Amniotic epithelial cell (primary cell): ENCODE measurements at regions not wholly inside any gene's neighbourhood (a gene's known extent, or its start where the extent isn't known, plus 50 kb on each side); places are given as distances from the start of the nearest gene placed in this dataset.

Source experiments
- DNase-seq: peaks from one replicate; pipeline ENCODE4 v3.0.0-alpha.2; 2010; ENCODE audit warnings: low read depth

DNA sequence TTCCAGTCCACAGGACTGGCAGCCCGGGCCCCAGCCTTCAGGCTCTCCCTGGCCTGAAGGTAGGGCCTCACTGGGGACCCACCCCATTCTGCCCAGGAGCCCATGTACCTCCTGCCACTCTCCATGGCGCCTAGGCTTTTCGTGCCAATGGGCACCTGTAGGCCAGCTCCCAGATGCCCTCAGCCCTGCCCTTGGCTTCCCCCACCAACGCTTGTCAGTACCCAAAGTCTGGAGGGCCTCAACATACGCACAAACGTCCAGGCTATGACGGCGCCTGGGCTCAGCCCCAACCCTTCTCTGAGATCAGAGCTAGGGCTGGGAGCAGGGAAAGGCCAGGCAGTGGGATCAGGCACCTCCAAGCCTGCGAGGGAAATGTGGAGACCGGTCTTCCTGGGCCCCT, 816.9 kb upstream of the LUZP2 start:
- no peak for DNase-seq

DNA sequence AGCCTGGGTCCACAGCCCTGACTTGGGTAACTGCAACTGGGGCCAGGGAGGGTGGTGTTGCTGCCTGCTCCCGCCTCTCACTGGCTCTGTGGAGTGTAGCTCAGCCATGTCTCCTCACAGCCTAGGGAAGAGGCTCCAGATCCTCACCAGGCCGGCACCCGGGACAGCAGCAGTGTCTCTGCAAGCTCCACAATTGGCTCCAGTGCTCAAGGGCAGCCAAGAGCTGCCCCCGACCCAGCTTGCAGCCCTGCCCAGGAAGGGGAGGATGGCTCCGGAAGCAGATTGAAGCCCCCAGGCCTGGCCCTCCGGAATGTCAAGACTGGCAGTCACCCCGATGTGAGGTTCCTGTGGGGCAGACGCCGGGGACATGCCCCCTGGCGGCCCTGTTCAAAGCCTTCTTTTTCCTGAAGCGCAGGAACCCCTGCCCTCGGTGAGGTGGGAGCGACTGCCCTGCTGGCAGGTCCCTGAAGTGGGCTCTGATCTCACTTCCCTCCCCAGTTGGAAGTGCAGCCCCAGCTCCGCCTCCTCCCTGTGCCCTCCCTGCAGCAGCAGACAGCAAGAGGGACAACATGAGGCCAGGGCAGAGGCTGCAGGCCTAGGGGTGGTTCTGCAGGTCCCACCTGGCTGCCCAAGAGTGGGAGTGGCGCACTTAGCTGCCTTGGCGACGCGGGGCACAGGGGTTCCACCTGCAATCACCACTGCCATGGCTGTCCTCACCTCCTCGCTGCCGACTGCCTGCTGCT, 816.2 kb upstream of the LUZP2 start:
- no peak for DNase-seq

- DNase-seq, result no peak
Observed at GRCh38 chr11:23684701-23685100, 812.2 kb upstream of the LUZP2 start.

GRCh38 chr11:23687991-23688390, 808.9 kb upstream of the LUZP2 start:
- no peak for DNase-seq

- DNase-seq, result no peak
Observed at GRCh38 chr11:23688411-23688810, 808.4 kb upstream of the LUZP2 start.

- DNase-seq, result peak; percentile 37
Observed at GRCh38 chr11:23688835-23689234, 808.0 kb upstream of the LUZP2 start.

- DNase-seq, result no peak
Observed at GRCh38 chr11:23696688-23697415, 800.0 kb upstream of the LUZP2 start.

- no peak for DNase-seq
Observed at GRCh38 chr11:23704183-23704582, 792.7 kb upstream of the LUZP2 start.

- no peak for DNase-seq
Observed at GRCh38 chr11:23711981-23712380, 784.9 kb upstream of the LUZP2 start.

DNA sequence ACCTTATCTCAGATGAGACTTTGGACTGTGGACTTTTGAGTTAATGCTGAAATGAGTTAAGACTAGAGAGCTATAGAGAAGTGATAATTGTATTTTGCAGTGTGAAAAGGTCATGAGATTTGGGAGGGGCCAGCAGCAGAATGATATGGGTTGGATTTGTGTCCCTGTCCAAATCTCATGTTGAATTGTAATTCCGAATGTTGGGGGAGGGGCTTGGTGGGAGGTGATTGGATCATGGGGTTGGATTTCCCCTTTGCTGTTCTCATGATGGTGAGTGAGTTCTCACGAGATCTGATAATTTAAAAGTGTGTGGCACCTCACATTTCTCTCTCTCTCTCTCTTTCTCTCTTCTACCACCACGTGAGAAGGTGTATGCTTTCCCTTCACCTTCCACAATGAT, 777.8 kb upstream of the LUZP2 start:
- no peak for DNase-seq

GRCh38 chr11:23723861-23724260, 773.0 kb upstream of the LUZP2 start:
- no peak for DNase-seq

DNA sequence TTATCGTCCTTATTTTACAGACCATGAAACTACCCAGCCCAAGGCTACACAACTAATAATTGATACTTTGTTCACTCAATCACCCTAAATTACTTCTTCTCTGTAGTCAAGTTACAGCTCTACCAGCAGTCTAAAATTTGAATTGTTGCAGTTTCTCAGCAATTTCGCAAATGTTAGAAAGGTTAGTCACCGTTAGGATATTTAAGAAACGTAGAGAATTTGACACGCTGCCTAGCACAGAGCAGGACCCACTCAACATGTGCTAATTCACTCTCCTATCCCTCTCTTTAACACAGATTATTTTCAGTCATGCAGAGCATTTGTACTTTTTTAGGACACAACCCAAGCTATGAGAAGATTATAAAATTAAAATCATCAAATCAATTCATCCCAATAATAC, 771.1 kb upstream of the LUZP2 start:
- DNase-seq, result peak; percentile 76

- no peak for DNase-seq
Observed at GRCh38 chr11:23727387-23727786, 769.5 kb upstream of the LUZP2 start.

DNA sequence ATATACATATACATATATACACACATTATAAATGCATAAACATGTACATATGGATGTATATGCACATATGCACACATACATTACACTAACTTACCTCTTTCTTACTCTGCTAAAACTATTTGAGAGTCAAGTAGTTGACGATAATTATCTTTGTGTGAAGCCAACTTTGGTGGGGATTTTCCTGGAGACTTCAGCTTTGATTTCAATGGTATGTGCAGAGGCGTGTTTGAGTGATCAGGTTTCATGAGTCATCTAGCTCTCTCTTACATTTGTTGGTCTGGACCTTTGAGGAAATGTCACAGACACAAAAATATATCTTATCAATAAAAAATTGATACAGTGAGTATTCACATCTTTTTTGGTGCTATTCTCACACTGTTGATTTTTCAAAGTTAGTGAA, 769.1 kb upstream of the LUZP2 start:
- peak; percentile 16 for DNase-seq

DNA sequence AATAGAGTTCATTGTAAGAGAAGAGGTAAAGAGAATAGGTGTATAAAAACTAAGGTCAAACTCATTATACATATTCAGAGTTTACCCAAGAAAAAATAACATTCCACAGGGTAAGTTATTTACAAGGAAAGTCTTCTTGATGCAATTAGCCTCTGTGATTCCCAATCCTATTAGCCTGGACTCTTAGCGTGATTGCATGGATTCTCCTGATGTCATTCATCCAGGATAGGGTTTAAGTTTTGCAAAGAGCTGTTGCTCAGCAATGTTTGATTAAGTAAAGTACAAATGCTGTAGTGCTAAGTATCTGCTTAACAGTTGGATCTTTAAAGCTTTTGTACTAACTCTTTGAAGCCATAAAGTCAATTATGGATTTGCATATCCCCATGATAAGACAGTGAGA, 767.8 kb upstream of the LUZP2 start:
- DNase-seq, result no peak

DNA sequence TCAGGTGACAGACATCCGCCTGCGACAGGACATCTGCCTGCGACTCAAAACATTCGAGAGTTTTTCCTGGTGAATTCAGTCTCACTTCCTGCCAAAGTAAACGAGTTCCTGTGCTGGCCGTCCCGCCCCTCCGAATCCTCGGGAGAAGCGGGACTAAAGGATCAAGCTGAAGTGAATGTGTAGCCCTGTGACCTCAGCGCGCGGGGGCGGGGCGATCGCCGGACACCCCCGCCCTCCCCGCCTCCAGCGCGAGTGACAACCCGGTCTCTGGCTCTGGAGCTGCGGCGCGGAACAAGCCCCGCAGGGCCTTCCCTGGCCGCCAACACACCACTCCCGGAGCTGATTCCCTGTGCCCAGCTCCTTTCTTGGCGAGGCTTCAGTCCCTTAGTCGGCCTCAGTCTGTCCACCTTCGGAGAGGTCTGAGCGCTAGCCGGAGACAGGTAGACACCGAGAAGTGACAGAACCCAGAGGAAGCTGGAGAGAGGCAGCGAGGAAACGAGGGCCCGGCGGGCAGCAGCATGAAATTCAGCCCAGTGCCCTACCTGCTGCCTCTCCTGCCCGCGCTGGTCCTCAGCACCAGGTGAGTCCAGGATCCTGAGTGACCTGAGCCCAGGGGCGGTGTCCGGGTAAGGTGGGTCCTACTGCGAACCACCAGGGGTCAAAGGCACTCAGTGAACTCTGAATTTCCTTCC, 766.4 kb upstream of the LUZP2 start:
- DNase-seq, result no peak

- DNase-seq, result peak; percentile 45
Observed at GRCh38 chr11:23732026-23732425, 764.8 kb upstream of the LUZP2 start.

DNA sequence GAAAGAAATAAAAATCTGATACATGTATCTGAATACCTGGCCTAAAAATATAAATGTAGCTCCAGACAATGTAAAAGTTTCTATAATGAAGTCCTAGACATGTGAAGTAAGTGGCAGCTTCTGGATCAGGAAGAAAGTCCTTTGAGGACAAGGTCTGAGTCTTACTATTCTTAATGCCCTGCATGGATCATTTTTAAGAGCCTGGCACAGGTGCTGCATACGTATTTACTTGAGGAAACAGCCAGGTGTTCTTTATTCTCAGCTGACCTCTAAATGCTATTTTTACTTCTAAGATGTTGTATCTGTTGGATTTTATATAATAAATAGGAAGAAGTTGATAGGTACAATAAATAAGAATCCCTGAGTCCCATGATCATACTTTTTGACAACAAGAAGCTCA, 750.0 kb upstream of the LUZP2 start:
- DNase-seq, result no peak

GRCh38 chr11:23749762-23750430, 747.0 kb upstream of the LUZP2 start:
- DNase-seq, result peak; percentile 15

DNA sequence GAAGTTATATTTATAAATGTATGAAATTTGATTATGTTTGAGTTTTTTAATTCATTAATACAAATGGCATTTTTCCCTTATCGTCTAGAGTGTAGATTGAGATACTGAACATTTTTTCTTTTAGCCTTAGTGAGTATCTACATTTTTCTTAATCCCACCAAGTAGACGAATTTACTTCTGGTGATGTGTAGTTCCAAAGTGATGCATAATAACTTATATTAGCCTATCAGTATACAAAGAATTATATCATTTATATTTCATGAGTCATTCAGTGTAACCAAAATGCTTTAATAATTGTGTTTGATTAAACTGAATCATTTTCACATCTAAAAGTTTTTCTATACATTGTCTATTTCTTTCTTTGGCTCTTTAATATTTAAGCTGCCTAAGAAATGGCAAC, 745.6 kb upstream of the LUZP2 start:
- no peak for DNase-seq

GRCh38 chr11:23755076-23755475, 741.8 kb upstream of the LUZP2 start:
- DNase-seq, result no peak

DNA sequence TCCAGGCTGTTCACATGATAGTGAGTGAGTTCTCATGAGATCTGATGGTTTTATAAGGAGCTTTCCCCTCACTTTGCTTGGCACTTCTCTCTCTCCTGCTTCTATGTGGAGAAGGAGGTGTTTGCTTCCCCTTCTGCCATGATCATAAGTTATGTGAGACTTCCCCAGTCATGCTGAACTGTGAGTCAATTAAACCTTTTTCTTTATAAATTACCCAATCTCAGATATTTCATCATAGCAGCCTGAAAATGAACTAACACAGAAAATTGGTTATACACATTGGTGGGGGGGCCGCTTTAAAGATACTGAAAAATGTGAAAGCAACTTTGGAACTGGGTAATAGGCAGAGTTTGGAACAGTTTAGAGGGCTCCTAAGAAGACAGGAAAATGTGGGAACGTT, 741.1 kb upstream of the LUZP2 start:
- DNase-seq, result peak; percentile 46

GRCh38 chr11:23759489-23759888, 737.4 kb upstream of the LUZP2 start:
- DNase-seq, result no peak
